ENCODE measurements at regions not wholly inside any gene's neighbourhood (a gene's known extent, or its start where the extent isn't known, plus 50 kb on each side); places are given as distances from the start of the nearest gene placed in this dataset.

- no peaks in the 10 kb centered on the region for H3K36me3 ChIP-seq (ENCODE audit: control insufficient read depth, insufficient read depth, low read length)
- no peak overlapping the region for H3K9ac ChIP-seq (ENCODE audit: low read length)
- H3K4me1 ChIP-seq (ENCODE audit: control insufficient read depth, insufficient read depth, low read length), result no peaks in the 10 kb centered on the region
- H3K27ac ChIP-seq (ENCODE audit: low read depth, low read length), result no peak overlapping the region
- no peaks in the 10 kb centered on the region for H3K27me3 ChIP-seq (ENCODE audit: control insufficient read depth, insufficient read depth, low read length)
- no peak overlapping the region for H3K4me3 ChIP-seq (ENCODE audit: low read length)
These were observed 892.1 kb upstream of the POU3F3 start for GRCh38 chr2:103961862-103962261.

DNA sequence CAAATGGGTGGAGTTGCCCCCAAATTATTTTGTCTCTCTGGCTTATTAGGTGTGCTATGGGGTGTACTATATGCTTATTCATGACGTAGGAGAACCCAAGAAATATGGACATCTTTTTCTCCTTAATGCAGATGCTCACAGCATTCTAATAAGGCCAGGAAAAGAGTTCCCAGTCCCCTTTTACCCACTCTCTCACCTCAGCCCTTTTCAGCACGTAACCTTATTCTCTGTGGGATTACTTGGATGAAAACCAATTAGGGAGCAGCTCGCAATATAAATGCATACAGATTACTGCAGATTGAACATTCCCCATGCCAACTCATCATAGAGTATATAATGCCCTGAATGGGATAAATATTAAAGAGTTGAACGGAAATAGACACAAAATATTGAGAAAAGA is 891.2 kb upstream of the POU3F3 start:
- no peaks in the 10 kb centered on the region for H3K4me1 ChIP-seq (ENCODE audit: control insufficient read depth, insufficient read depth, low read length)
- no peak overlapping the region for H3K27ac ChIP-seq (ENCODE audit: low read depth, low read length)
- H3K27me3 ChIP-seq (ENCODE audit: control insufficient read depth, insufficient read depth, low read length), result no peaks in the 10 kb centered on the region
- H3K9ac ChIP-seq (ENCODE audit: low read length), result no peak overlapping the region
- no peak overlapping the region for H3K4me3 ChIP-seq (ENCODE audit: low read length)
- no peaks in the 10 kb centered on the region for H3K36me3 ChIP-seq (ENCODE audit: control insufficient read depth, insufficient read depth, low read length)

DNA sequence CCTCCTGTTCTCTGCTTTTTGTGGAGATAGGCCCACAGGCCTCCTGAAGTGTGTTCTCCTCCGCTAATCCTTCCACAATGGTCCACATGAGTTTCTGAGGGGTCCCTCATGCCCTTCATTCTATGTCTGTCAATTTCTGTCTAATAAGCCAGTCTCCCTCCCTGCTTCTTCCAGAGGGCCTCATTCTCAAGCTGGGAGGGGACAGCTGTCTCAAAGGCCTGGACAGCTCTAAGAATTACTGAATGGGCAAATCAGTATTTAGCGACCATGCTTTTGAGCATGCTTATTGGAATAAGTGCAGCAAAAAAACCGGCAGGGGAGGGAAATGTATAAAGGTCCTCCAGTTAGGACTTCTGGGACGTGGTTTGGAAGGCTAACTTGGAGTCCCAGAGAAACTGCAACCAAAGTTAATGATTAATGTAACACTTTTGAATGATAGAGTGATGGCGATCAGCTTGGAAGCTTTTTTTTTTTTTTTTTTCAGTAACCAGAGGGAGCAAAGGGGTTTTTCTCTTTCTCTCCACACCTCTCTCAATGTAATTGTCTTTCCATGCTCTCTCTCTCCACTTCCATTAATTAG is 890.7 kb upstream of the POU3F3 start:
- H3K27ac ChIP-seq (ENCODE audit: low read depth, low read length), result no peak overlapping the region
- H3K4me3 ChIP-seq (ENCODE audit: low read length), result no peak overlapping the region
- no peaks in the 10 kb centered on the region for H3K36me3 ChIP-seq (ENCODE audit: control insufficient read depth, insufficient read depth, low read length)
- no peaks in the 10 kb centered on the region for H3K4me1 ChIP-seq (ENCODE audit: control insufficient read depth, insufficient read depth, low read length)
- no peaks in the 10 kb centered on the region for H3K27me3 ChIP-seq (ENCODE audit: control insufficient read depth, insufficient read depth, low read length)
- H3K9ac ChIP-seq (ENCODE audit: low read length), result no peak overlapping the region

DNA sequence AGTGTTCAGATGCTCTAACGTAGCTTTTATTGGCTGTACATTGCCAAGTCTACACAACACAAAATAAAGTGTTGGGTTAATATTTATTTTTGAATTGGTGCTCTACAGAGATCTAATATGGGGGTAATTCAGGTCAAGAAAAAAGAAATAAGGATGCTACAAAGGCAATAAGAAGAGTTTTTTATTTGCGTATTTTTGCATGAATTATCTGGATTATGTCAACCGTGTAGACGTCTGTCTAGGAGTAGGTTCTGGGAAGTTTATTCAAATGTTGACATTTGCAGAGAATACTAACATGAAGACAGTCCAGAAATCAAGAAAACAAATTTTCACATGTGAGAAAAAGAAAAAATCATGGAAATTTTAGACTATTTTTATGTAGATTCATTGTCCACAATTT is 876.7 kb upstream of the POU3F3 start:
- Histone ChIP-seq H3K9ac (ENCODE audit: low read length) (no peak overlapping the region), H3K27me3 (ENCODE audit: control insufficient read depth, insufficient read depth, low read length) (no peaks in the 10 kb centered on the region), H3K27ac (ENCODE audit: low read depth, low read length) (no peak overlapping the region), H3K4me3 (ENCODE audit: low read length) (no peak overlapping the region), H3K36me3 (ENCODE audit: control insufficient read depth, insufficient read depth, low read length) (no peaks in the 10 kb centered on the region), H3K4me1 (ENCODE audit: control insufficient read depth, insufficient read depth, low read length) (no peaks in the 10 kb centered on the region)

DNA sequence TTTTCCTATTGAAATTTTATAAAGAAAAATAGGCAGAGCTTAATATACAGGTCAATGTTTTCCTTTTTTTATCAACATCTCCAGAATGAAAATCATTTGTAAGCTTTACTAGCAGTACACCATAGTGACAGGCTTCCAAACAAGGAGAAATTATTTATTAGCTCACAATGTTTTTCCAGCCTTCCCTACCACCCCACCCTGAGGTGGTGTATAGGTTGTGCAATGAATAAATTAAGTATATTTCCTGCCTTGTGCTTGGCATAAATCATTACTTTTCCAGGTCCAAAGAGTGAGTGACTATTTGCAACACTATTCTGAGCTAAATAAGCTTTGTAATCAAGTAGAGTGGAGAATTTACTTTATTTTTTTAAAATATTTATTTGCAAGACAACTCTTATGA is 876.2 kb upstream of the POU3F3 start:
- Histone ChIP-seq H3K36me3 (ENCODE audit: control insufficient read depth, insufficient read depth, low read length) (no peaks in the 10 kb centered on the region), H3K27ac (ENCODE audit: low read depth, low read length) (no peak overlapping the region), H3K9ac (ENCODE audit: low read length) (no peak overlapping the region), H3K27me3 (ENCODE audit: control insufficient read depth, insufficient read depth, low read length) (no peaks in the 10 kb centered on the region), H3K4me3 (ENCODE audit: low read length) (no peak overlapping the region), H3K4me1 (ENCODE audit: control insufficient read depth, insufficient read depth, low read length) (no peaks in the 10 kb centered on the region)

- no peaks in the 10 kb centered on the region for H3K36me3 ChIP-seq (ENCODE audit: control insufficient read depth, insufficient read depth, low read length)
- H3K4me1 ChIP-seq (ENCODE audit: control insufficient read depth, insufficient read depth, low read length), result no peaks in the 10 kb centered on the region
- H3K27me3 ChIP-seq (ENCODE audit: control insufficient read depth, insufficient read depth, low read length), result no peaks in the 10 kb centered on the region
- no peak overlapping the region for H3K27ac ChIP-seq (ENCODE audit: low read depth, low read length)
- H3K4me3 ChIP-seq (ENCODE audit: low read length), result no peak overlapping the region
- no peak overlapping the region for H3K9ac ChIP-seq (ENCODE audit: low read length)
These were observed 873.5 kb upstream of the POU3F3 start for GRCh38 chr2:103980401-103980800.

DNA sequence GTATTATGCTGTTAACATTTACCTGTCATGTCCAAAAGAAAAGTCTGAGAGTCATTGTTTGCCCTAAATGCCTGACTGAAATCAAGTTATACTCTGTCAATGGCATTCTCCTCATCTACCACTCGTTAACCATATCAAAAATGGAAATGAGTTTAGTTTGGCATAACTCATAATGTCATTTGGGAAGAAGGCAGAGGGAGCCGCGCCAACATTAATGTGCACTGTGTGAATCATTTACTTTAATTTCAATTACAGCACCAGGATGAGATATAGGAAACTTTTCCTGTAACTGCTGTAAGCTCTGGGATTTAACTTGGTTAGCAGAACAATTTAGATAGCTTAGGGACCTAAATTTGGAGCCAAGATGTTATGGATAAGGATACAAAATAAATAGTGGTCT is 871.2 kb upstream of the POU3F3 start:
- no peaks in the 10 kb centered on the region for H3K27me3 ChIP-seq (ENCODE audit: control insufficient read depth, insufficient read depth, low read length)
- no peaks in the 10 kb centered on the region for H3K36me3 ChIP-seq (ENCODE audit: control insufficient read depth, insufficient read depth, low read length)
- H3K4me3 ChIP-seq (ENCODE audit: low read length), result no peak overlapping the region
- H3K4me1 ChIP-seq (ENCODE audit: control insufficient read depth, insufficient read depth, low read length), result no peaks in the 10 kb centered on the region
- no peak overlapping the region for H3K9ac ChIP-seq (ENCODE audit: low read length)
- H3K27ac ChIP-seq (ENCODE audit: low read depth, low read length), result no peak overlapping the region

GRCh38 chr2:103986001-103986400 is 867.9 kb upstream of the POU3F3 start:
- Histone ChIP-seq H3K9ac (ENCODE audit: low read length) (no peak overlapping the region), H3K27me3 (ENCODE audit: control insufficient read depth, insufficient read depth, low read length) (no peaks in the 10 kb centered on the region), H3K4me1 (ENCODE audit: control insufficient read depth, insufficient read depth, low read length) (no peaks in the 10 kb centered on the region), H3K4me3 (ENCODE audit: low read length) (no peak overlapping the region), H3K27ac (ENCODE audit: low read depth, low read length) (no peak overlapping the region), H3K36me3 (ENCODE audit: control insufficient read depth, insufficient read depth, low read length) (no peaks in the 10 kb centered on the region)

GRCh38 chr2:103991591-103991990 is 862.3 kb upstream of the POU3F3 start:
- H3K9ac ChIP-seq (ENCODE audit: low read length), result no peak overlapping the region
- H3K36me3 ChIP-seq (ENCODE audit: control insufficient read depth, insufficient read depth, low read length), result no peaks in the 10 kb centered on the region
- no peak overlapping the region for H3K27ac ChIP-seq (ENCODE audit: low read depth, low read length)
- H3K4me3 ChIP-seq (ENCODE audit: low read length), result no peak overlapping the region
- H3K27me3 ChIP-seq (ENCODE audit: control insufficient read depth, insufficient read depth, low read length), result no peaks in the 10 kb centered on the region
- H3K4me1 ChIP-seq (ENCODE audit: control insufficient read depth, insufficient read depth, low read length), result no peaks in the 10 kb centered on the region

GRCh38 chr2:104004821-104005220 is 849.1 kb upstream of the POU3F3 start:
- Histone ChIP-seq H3K4me3 (ENCODE audit: low read length) (no peak overlapping the region), H3K4me1 (ENCODE audit: control insufficient read depth, insufficient read depth, low read length) (no peaks in the 10 kb centered on the region), H3K27ac (ENCODE audit: low read depth, low read length) (no peak overlapping the region), H3K27me3 (ENCODE audit: control insufficient read depth, insufficient read depth, low read length) (no peaks in the 10 kb centered on the region), H3K9ac (ENCODE audit: low read length) (no peak overlapping the region), H3K36me3 (ENCODE audit: control insufficient read depth, insufficient read depth, low read length) (no peaks in the 10 kb centered on the region)

DNA sequence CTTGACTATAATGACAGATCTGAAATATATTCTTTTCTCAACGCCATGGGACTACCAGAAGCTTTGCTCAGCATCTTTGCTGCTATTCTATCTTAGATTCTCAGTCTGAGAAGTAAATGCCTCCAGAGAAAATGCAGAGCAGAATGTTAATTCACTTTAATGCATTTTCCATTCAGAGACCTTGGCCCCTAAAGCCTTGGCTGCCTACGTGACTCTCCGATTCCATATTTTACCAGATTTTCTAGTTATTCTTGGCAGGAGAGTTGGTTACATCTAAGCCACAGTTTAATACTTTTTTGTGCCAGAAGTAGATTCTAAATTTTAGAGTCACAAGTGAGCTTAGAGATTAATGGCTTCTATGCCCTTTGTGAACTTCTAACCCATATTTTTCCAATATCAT is 837.1 kb upstream of the POU3F3 start:
- H3K9ac ChIP-seq (ENCODE audit: low read length), result no peak overlapping the region
- H3K36me3 ChIP-seq (ENCODE audit: control insufficient read depth, insufficient read depth, low read length), result no peaks in the 10 kb centered on the region
- H3K4me3 ChIP-seq (ENCODE audit: low read length), result no peak overlapping the region
- H3K27ac ChIP-seq (ENCODE audit: low read depth, low read length), result no peak overlapping the region
- no peaks in the 10 kb centered on the region for H3K4me1 ChIP-seq (ENCODE audit: control insufficient read depth, insufficient read depth, low read length)
- H3K27me3 ChIP-seq (ENCODE audit: control insufficient read depth, insufficient read depth, low read length), result no peaks in the 10 kb centered on the region

- Histone ChIP-seq H3K4me1 (ENCODE audit: control insufficient read depth, insufficient read depth, low read length) (no peaks in the 10 kb centered on the region), H3K9ac (ENCODE audit: low read length) (no peak overlapping the region), H3K27ac (ENCODE audit: low read depth, low read length) (no peak overlapping the region), H3K4me3 (ENCODE audit: low read length) (no peak overlapping the region), H3K36me3 (ENCODE audit: control insufficient read depth, insufficient read depth, low read length) (no peaks in the 10 kb centered on the region), H3K27me3 (ENCODE audit: control insufficient read depth, insufficient read depth, low read length) (no peaks in the 10 kb centered on the region)
These were observed 830.6 kb upstream of the POU3F3 start for GRCh38 chr2:104023306-104023705.

GRCh38 chr2:104023765-104024164 is 830.1 kb upstream of the POU3F3 start:
- Histone ChIP-seq H3K9ac (ENCODE audit: low read length) (no peak overlapping the region), H3K27ac (ENCODE audit: low read depth, low read length) (no peak overlapping the region), H3K36me3 (ENCODE audit: control insufficient read depth, insufficient read depth, low read length) (no peaks in the 10 kb centered on the region), H3K4me1 (ENCODE audit: control insufficient read depth, insufficient read depth, low read length) (no peaks in the 10 kb centered on the region), H3K4me3 (ENCODE audit: low read length) (no peak overlapping the region), H3K27me3 (ENCODE audit: control insufficient read depth, insufficient read depth, low read length) (no peaks in the 10 kb centered on the region)
